Hematopoietic multipotent progenitor cell treated with erythropoietin and hydrocortisone succinate and interleukin-3 and kit ligand, for 8 days (in vitro differentiated cells): ENCODE measurements at regions not wholly inside any gene's neighbourhood (a gene's known extent, or its start where the extent isn't known, plus 50 kb on each side); places are given as distances from the start of the nearest gene placed in this dataset.

ENCODE experiments used
- DNase-seq: peaks from one replicate; pipeline ENCODE4 v3.0.0-alpha.2; 2015

- no peak for DNase-seq
Measured at GRCh38 chr4:185071236-185071811, 53.0 kb downstream of the HELT start.

- DNase-seq = no peak
Measured at GRCh38 chr4:185079271-185079905, 61.1 kb downstream of the HELT start.

- no peak for DNase-seq
Measured at GRCh38 chr4:185080545-185080944, 62.3 kb downstream of the HELT start.

DNA sequence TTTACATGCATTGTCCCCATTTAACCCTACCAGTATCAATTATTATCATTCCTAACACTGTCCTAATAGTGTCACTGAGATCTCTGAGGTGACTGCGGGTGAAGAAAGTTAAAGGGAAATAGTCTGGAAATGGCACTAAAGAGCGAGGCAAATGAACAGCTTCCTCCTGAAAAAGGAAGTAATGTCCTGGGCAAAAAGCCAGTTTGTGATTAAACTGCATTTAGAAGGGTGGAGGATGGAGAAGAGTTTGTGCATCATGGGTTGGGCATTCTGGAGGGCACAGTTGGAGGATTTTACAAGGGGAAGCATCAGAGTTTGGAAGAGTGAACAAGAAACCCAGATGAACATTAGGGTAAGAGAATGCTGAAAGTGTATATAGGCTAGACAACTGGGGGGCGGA lies 60.5 kb upstream of the SLC25A4 start:
- peak; percentile 14 for DNase-seq

DNA sequence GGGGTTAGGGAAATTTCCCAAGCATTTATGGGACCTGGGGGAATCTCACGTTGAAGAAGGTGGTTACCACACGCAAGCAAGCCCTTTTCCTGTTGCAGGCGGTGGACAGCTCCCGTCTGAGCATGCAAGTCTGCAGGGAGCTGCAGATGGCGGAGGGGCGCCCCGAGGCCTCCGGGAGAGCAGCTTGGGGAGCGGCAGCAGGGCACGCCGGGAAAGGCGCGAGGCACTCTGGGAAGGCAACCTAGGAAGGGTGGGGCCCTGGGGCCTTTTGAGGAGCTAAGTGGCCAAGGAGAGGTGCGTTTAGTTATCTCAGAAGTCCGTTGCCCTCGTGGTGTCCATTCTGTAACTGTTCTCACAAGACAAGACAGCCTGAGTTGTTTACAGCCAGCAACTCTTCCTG lies 57.0 kb upstream of the SLC25A4 start:
- DNase-seq = no peak

GRCh38 chr4:185088899-185089298 lies 54.2 kb upstream of the SLC25A4 start:
- no peak for DNase-seq

DNA sequence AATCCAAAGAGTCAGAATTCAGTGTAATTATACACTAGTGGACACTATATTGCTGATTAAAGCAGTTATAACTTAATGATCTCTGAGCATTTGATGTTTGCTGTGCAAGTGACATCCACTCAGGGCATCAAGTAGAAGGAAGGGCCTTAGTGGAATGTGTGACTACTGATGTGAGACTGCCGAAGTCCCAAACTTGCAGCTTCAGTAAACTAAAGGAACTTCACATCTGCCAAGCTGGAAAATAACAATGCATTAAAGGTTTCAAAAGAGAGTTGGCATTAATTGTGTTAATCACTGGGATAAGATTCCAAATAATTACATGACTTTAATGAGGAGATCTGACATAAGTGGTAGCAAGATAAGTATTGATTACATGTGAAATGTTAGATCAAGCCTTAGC lies 52.5 kb upstream of the SLC25A4 start:
- no peak for DNase-seq

DNA sequence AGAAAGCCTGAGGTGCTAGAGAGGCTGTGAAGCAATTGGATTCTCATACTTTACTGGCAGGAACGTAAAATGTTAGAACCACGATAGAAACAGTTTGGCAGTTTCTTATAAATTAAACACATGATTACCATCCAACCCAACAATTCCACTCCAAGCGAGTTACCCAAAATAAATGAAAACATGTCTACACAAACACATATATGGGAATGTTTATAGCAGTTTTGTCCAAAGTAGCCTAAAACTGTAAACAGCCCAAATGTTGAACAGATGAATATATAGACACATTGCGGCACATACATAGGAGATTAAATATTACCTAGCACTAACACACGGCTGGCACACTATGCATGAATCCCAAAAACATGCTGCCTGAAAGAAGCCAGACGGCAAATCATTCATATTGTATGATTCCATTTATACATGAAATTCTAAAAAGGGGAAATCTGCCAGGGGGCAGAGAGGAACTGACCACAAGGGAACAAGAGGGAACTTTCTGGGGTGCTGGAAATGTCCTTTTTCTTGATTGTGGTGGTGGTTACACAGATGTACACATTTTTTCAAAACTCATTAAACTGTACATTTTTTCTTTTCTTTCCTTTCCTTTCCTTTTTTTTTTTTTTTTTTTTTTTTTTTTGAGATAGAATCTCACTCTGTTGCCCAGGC lies 50.4 kb upstream of the SLC25A4 start:
- DNase-seq = no peak
